Endothelial cell of umbilical vein (primary cell): ENCODE measurements at regions not wholly inside any gene's neighbourhood (a gene's known extent, or its start where the extent isn't known, plus 50 kb on each side); places are given as distances from the start of the nearest gene placed in this dataset.

Source experiments
- EZH2 ChIP-seq: IDR thresholded peaks from 2 replicates; pipeline ENCODE4 v1.6.1; 2012; ENCODE audit warnings: borderline replicate concordance, low read depth, mild to moderate bottlenecking, moderate library complexity, low read length, inconsistent platforms; ENCODE audit not compliant: severe bottlenecking
- POLR2A ChIP-seq: IDR thresholded peaks from 2 replicates; pipeline ENCODE4 v1.6.1; 2012; ENCODE audit warnings: low read depth, mild to moderate bottlenecking, control low read depth, low read length
- POLR2AphosphoS5 ChIP-seq: IDR thresholded peaks from 2 replicates; pipeline ENCODE4 v1.6.1; 2012; ENCODE audit warnings: low read depth, mild to moderate bottlenecking, control low read depth, low read length, moderate library complexity; ENCODE audit not compliant: insufficient read depth
- TF ChIP-seq, protein P1 (sequence below), 2 donors: IDR thresholded peaks; 1 replicate in 1 of 2; 2 replicates in 1 of 2; pipeline ENCODE4 v1.5.1; 2011; ENCODE audit warnings: low read length in 2 of 2, mild to moderate bottlenecking in 2 of 2, moderate library complexity in 2 of 2, control low read depth in 1 of 2, inconsistent platforms in 1 of 2, low read depth in 1 of 2; ENCODE audit not compliant: insufficient read depth in 1 of 2; ENCODE audit errors: extremely low read depth in 1 of 2
- TF ChIP-seq, protein P2 (sequence below): IDR thresholded peaks from 2 replicates; pipeline ENCODE4 v1.6.1; 2011; ENCODE audit not compliant: insufficient read depth, insufficient read length

DNA sequence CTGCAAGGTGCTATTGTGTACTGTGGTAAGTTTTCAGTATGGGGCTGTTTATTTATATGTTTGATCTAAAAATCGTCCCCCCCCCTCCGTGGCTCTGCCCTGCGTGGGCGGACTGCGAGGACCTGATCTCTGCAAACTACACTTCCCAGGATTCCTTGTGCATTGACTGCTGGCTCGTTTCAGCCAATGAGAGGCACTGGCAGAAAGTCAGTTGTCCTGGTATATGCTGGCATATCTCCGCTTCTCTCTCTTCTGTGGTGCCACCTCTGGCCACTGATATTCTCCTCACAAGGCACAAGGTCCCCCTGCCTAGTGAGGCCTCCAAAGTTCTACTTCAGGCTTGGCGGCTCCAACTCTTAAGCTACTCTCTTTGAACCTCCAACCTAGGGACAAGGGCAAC, 168.8 kb upstream of the ZFP42 start:
- no peak for TF ChIP-seq POLR2A
- TF ChIP-seq, protein P1, sequence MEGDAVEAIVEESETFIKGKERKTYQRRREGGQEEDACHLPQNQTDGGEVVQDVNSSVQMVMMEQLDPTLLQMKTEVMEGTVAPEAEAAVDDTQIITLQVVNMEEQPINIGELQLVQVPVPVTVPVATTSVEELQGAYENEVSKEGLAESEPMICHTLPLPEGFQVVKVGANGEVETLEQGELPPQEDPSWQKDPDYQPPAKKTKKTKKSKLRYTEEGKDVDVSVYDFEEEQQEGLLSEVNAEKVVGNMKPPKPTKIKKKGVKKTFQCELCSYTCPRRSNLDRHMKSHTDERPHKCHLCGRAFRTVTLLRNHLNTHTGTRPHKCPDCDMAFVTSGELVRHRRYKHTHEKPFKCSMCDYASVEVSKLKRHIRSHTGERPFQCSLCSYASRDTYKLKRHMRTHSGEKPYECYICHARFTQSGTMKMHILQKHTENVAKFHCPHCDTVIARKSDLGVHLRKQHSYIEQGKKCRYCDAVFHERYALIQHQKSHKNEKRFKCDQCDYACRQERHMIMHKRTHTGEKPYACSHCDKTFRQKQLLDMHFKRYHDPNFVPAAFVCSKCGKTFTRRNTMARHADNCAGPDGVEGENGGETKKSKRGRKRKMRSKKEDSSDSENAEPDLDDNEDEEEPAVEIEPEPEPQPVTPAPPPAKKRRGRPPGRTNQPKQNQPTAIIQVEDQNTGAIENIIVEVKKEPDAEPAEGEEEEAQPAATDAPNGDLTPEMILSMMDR (IDR thresholded peaks at IDR 0.05; ENCODE audit: extremely low read depth in 1 of 2, insufficient read depth in 1 of 2, low read depth in 1 of 2, low read length in 2 of 2): no peak
- no peak for TF ChIP-seq EZH2
- TF ChIP-seq POLR2AphosphoS5: no peak
- TF ChIP-seq, protein P2, sequence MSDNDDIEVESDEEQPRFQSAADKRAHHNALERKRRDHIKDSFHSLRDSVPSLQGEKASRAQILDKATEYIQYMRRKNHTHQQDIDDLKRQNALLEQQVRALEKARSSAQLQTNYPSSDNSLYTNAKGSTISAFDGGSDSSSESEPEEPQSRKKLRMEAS: no peak
